Vagina (tissue), 2 donors: ENCODE measurements at regions not wholly inside any gene's neighbourhood (a gene's known extent, or its start where the extent isn't known, plus 50 kb on each side); places are given as distances from the start of the nearest gene placed in this dataset.

Source experiments
- DNase-seq, 2 donors: peaks; one replicate each; pipeline ENCODE4 v3.0.0-alpha.2; 2017; ENCODE audit errors: extremely low spot score in 2 of 2
- H3K27ac ChIP-seq: fragments of 200-600 bp; sonication (generic); one replicate; pipeline ENCODE4 v1.5.1; 2019
- H3K27me3 ChIP-seq: fragments of 200-600 bp; sonication (generic); one replicate; pipeline ENCODE4 v1.5.1; 2019
- H3K36me3 ChIP-seq, 2 donors: fragments of 200-600 bp; sonication (generic); one replicate each; pipeline ENCODE4 v1.5.1; 2017 to 2019
- H3K4me1 ChIP-seq: fragments of 200-600 bp; sonication (generic); one replicate; pipeline ENCODE4 v1.5.1; 2019
- H3K4me3 ChIP-seq, 2 donors: fragments of 200-600 bp; sonication (generic); 1 replicate in 1 of 2; 2 replicates in 1 of 2; pipeline ENCODE4 v1.5.1; 2016 to 2019
- H3K9me3 ChIP-seq: fragments of 200-600 bp; sonication (generic); one replicate; pipeline ENCODE4 v1.5.1; 2019
- CTCF ChIP-seq, 3 experiments: fragments of 450-650 bp in 2 of 3; fragments of 200-600 bp in 1 of 3; sonication (generic) in 1 of 3; IDR thresholded peaks; one replicate each; pipeline ENCODE4 v1.5.1; 2017 to 2019; ENCODE audit warnings: antibody characterized with exemption in 3 of 3, mild to moderate bottlenecking in 2 of 3, moderate library complexity in 2 of 3
- POLR2A ChIP-seq, 2 donors: fragments of 450-650 bp; IDR thresholded peaks; one replicate each; pipeline ENCODE4 v1.6.1; 2017; ENCODE audit warnings: antibody characterized with exemption in 2 of 2, mild to moderate bottlenecking in 2 of 2, moderate library complexity in 2 of 2
- POLR2AphosphoS5 ChIP-seq, 2 donors: sonication (generic); formaldehyde crosslinking; IDR thresholded peaks; one replicate each; pipeline ENCODE4 v1.9.0; 2017; ENCODE audit warnings: antibody characterized with exemption in 2 of 2, mild to moderate bottlenecking in 2 of 2, low read depth in 1 of 2; ENCODE audit not compliant: insufficient read depth in 1 of 2
- intact Hi-C: fragments of 100-400 bp; cut with DNase I; formaldehyde crosslinking; loops from one replicate; pipeline ENCODE4 v1.15.1; 2023

DNA sequence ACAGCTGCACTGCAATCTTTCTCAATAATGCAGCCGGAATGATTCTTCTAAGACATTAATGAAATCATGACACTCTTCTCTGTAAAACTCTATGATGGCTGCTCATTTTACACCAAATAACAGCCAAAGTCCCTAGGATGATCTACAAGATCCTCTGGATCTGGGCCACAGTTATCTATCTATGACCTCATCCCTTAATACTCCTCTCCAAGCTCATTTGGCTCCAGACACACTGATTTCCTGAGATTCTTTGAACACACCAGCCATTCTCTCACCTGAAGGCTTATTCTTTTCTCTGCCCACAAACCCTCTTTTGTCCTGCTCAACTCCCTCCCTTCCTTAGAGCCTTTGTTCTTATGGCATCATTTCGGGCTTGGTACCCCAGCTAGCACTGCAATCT, 577.4 kb upstream of the ANKRD30A start:
- no peaks in the 10 kb centered on the region for H3K4me1 ChIP-seq
- H3K27me3 ChIP-seq: no peaks in the 10 kb centered on the region
- TF ChIP-seq CTCF (IDR thresholded peaks at IDR 0.05) (no peak), POLR2A (IDR thresholded peaks at IDR 0.05) (no peak), POLR2AphosphoS5 (IDR thresholded peaks at IDR 0.05; ENCODE audit: insufficient read depth in 1 of 2, low read depth in 1 of 2) (no peak)
- DNase-seq: no peak
- no peaks in the 10 kb centered on the region for H3K9me3 ChIP-seq
- H3K36me3 ChIP-seq: no peaks in the 10 kb centered on the region
- no peak overlapping the region for H3K4me3 ChIP-seq
- intact Hi-C loops: no loop called here
- no peak overlapping the region for H3K27ac ChIP-seq

GRCh38 chr10:36542493-36542892, 582.9 kb upstream of the ANKRD30A start:
- no peak overlapping the region for H3K4me3 ChIP-seq
- intact Hi-C loops: no loop called here
- no peak for TF ChIP-seq CTCF (IDR thresholded peaks at IDR 0.05)
- no peak for TF ChIP-seq POLR2A (IDR thresholded peaks at IDR 0.05)
- no peak for TF ChIP-seq POLR2AphosphoS5 (IDR thresholded peaks at IDR 0.05; ENCODE audit: insufficient read depth in 1 of 2, low read depth in 1 of 2)
- no peak for DNase-seq
- no peak overlapping the region for H3K27ac ChIP-seq
- no peaks in the 10 kb centered on the region for H3K9me3 ChIP-seq
- no peaks in the 10 kb centered on the region for H3K36me3 ChIP-seq
- H3K4me1 ChIP-seq: no peaks in the 10 kb centered on the region
- no peaks in the 10 kb centered on the region for H3K27me3 ChIP-seq

DNA sequence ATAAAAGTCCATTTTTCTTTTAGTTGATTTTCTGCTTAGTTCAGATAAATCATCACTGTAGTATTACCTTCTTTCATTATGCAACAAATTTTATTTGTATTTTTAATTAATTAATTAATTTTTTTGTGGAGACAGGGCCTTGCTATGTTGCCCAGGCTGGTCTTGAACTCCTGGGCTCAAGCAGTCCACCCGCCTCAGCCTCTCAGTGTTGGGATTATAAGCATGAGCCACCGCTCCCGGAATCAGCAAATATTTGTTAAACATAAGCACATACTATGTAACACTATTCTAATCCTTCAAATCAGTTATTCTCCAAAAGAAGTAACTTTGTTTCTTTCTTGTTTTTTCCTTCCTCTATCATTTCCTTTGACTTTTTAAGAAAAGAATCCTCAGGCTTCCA, 584.8 kb upstream of the ANKRD30A start:
- H3K27ac ChIP-seq: no peak overlapping the region
- no peaks in the 10 kb centered on the region for H3K36me3 ChIP-seq
- TF ChIP-seq POLR2AphosphoS5 (IDR thresholded peaks at IDR 0.05; ENCODE audit: insufficient read depth in 1 of 2, low read depth in 1 of 2): no peak
- no peak for TF ChIP-seq CTCF (IDR thresholded peaks at IDR 0.05)
- TF ChIP-seq POLR2A (IDR thresholded peaks at IDR 0.05): no peak
- no peak overlapping the region for H3K4me3 ChIP-seq
- H3K27me3 ChIP-seq: no peaks in the 10 kb centered on the region
- no peaks in the 10 kb centered on the region for H3K9me3 ChIP-seq
- no peaks in the 10 kb centered on the region for H3K4me1 ChIP-seq
- intact Hi-C loops: no loop called here
- no peak for DNase-seq

GRCh38 chr10:36538953-36539586, 586.3 kb upstream of the ANKRD30A start:
- H3K27ac ChIP-seq: no peak overlapping the region
- intact Hi-C loops: no loop called here
- H3K36me3 ChIP-seq: no peaks in the 10 kb centered on the region
- H3K27me3 ChIP-seq: no peaks in the 10 kb centered on the region
- TF ChIP-seq CTCF (IDR thresholded peaks at IDR 0.05) (no peak), POLR2AphosphoS5 (IDR thresholded peaks at IDR 0.05; ENCODE audit: insufficient read depth in 1 of 2, low read depth in 1 of 2) (no peak), POLR2A (IDR thresholded peaks at IDR 0.05) (no peak)
- no peak for DNase-seq
- H3K4me3 ChIP-seq: no peak overlapping the region
- H3K4me1 ChIP-seq: no peaks in the 10 kb centered on the region
- H3K9me3 ChIP-seq: no peaks in the 10 kb centered on the region

- Histone ChIP-seq H3K4me3 (no peak overlapping the region), H3K9me3 (no peaks in the 10 kb centered on the region), H3K27ac (no peak overlapping the region), H3K36me3 (no peaks in the 10 kb centered on the region), H3K4me1 (no peaks in the 10 kb centered on the region), H3K27me3 (no peaks in the 10 kb centered on the region)
- intact Hi-C loops: no loop called here
- no peak for DNase-seq
- TF ChIP-seq POLR2A (IDR thresholded peaks at IDR 0.05) (no peak), CTCF (IDR thresholded peaks at IDR 0.05) (no peak), POLR2AphosphoS5 (IDR thresholded peaks at IDR 0.05; ENCODE audit: insufficient read depth in 1 of 2, low read depth in 1 of 2) (no peak)
These were observed 590.9 kb upstream of the ANKRD30A start for GRCh38 chr10:36534471-36535002.
